GOT3 (cell line): ENCODE measurements at regions not wholly inside any gene's neighbourhood (a gene's known extent, or its start where the extent isn't known, plus 50 kb on each side); places are given as distances from the start of the nearest gene placed in this dataset.
"Not testable (repeated sequence)": the region's sequence is repeated elsewhere in the genome, so short reads cannot be mapped to it uniquely, and the experiment has no call there.

Experiments used
- DNase-seq: peaks from one replicate; lab custom pipeline; 2025; ENCODE audit warnings: mixed read lengths; lab: John Stamatoyannopoulos, UW

- no peak for DNase-seq
Observed at GRCh38 chr10:21463436-21463835, 62.0 kb downstream of the SKIDA1 start.

- DNase-seq = no peak
Observed at GRCh38 chr10:21458126-21458871, 67.2 kb downstream of the SKIDA1 start.

GRCh38 chr10:21456160-21456559 is 69.3 kb downstream of the SKIDA1 start:
- no peak for DNase-seq

GRCh38 chr10:21452203-21452602 is 73.3 kb downstream of the SKIDA1 start:
- no peak for DNase-seq

- no peak for DNase-seq
Observed at GRCh38 chr10:21449288-21449966, 76.1 kb downstream of the SKIDA1 start.

- no peak for DNase-seq
Observed at GRCh38 chr10:21445163-21445562, 80.3 kb downstream of the SKIDA1 start.

GRCh38 chr10:21441625-21442024 is 83.9 kb downstream of the SKIDA1 start:
- no peak for DNase-seq

GRCh38 chr10:21438914-21439313 is 86.6 kb downstream of the SKIDA1 start:
- not testable (repeated sequence) for DNase-seq

GRCh38 chr10:21437770-21438382 is 87.6 kb downstream of the SKIDA1 start:
- DNase-seq = no peak

- no peak for DNase-seq
Observed at GRCh38 chr10:21432266-21432665, 93.2 kb downstream of the SKIDA1 start.

- DNase-seq = no peak
Observed at GRCh38 chr10:21431799-21432198, 93.7 kb downstream of the SKIDA1 start.

GRCh38 chr10:21427804-21428481 is 97.5 kb downstream of the SKIDA1 start:
- DNase-seq = no peak

GRCh38 chr10:21424459-21424861 is 101.0 kb downstream of the SKIDA1 start:
- no peak for DNase-seq

GRCh38 chr10:21423850-21424249 is 101.6 kb downstream of the SKIDA1 start:
- DNase-seq = no peak

GRCh38 chr10:21423338-21423737 is 102.1 kb downstream of the SKIDA1 start:
- DNase-seq = no peak

- no peak for DNase-seq
Observed at GRCh38 chr10:21421794-21422193, 103.7 kb downstream of the SKIDA1 start.

GRCh38 chr10:21421016-21421415 is 104.5 kb downstream of the SKIDA1 start:
- no peak for DNase-seq

- DNase-seq = not testable (repeated sequence)
Observed at GRCh38 chr10:21418981-21419576, 106.4 kb downstream of the SKIDA1 start.

- DNase-seq = no peak
Observed at GRCh38 chr10:21417172-21417712, 108.2 kb downstream of the SKIDA1 start.

GRCh38 chr10:21413680-21414079 is 111.8 kb downstream of the SKIDA1 start:
- no peak for DNase-seq

GRCh38 chr10:21413268-21413667 is 112.2 kb downstream of the SKIDA1 start:
- DNase-seq = no peak
